ENCODE measurements at regions not wholly inside any gene's neighbourhood (a gene's known extent, or its start where the extent isn't known, plus 50 kb on each side); places are given as distances from the start of the nearest gene placed in this dataset.

DNA sequence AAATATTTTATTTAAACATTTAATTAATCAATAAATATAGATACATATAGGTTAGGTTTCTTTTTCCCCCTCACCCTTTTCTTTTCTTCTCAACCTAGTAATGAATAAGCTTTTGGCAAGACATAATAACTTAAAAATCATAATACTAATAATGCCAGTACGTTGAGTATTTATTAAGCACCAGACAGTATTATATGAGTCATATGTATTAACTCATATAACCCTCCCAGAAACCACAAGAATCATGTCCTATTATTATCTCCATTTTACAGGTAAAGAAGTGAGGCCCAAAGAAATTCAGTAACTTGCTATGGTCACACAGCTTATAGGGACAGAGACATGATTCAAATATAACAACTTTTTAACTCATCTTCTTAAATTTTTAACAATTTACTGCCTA lies 834.5 kb upstream of the ADGRL2 start:
- DNase-seq = no peak

DNA sequence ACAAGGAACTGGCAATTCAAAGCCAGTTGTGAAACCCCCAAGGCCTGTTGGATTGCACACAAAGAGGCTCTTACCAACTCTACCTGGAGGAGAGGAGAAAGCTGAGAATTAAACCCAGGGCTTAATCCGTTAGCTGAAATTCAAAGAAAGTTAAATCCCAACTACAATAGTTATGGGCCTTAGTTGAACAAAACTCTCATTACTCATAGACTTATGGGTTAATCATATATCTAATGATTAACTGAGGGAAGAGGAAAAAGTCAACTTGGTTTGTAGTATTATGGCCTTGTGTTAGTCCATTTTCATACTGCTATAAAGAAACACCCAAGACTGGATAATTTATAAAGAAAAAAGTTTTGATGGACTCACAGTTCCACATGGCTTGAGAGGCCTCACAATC lies 838.2 kb upstream of the ADGRL2 start:
- no peak for DNase-seq

DNA sequence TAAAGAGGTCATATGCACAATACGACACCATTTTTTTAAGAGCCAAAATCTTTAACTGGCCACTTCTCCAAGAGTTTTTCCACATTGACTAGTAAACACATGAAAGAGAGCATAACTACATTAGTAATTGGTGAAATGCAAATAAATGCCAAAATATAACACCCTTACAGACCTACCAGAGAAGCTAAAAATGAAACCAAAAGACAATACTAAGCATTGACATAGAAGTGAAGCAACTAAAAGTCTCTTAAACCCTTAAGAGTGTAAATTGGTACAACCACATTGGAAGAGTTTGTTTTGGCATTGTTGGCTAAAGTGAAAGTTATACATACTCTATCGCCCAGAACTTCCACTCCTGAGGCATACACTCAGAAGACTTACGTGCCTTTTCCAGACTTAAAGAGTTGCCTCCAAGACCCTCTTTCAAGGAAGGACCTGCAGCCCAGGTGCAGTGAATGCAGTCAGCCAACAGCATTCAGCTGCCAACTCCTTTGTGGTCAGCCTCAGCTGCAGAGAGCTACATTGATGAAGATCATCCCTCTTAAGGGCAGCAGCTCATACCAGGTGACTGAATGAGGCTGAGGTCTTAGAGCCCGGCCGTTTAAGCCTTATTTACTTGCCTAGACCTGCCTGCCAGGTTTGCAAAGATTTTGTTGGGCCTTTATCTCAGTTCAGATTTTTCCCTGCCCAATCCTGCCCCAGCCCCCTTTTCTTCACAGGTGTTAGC lies 839.1 kb upstream of the ADGRL2 start:
- no peak for DNase-seq

DNA sequence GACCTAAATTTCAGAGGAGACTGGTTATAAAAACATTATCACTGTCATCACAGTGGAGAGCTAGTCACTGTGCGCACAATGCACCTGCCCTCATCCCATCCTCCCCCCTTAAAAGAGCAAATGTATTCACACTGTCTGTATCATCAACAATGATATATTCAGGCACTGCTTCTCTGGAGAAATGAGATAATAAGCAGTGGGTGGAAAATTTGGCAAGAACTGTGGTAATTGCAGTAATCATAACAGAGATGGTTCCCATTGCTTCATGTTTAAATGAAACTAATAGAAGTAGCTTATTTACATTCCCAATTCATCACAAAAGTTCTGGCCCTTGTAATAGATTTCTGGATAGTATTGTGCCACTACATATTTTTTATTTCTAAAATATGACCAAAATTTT lies 867.4 kb upstream of the ADGRL2 start:
- no peak for DNase-seq

DNA sequence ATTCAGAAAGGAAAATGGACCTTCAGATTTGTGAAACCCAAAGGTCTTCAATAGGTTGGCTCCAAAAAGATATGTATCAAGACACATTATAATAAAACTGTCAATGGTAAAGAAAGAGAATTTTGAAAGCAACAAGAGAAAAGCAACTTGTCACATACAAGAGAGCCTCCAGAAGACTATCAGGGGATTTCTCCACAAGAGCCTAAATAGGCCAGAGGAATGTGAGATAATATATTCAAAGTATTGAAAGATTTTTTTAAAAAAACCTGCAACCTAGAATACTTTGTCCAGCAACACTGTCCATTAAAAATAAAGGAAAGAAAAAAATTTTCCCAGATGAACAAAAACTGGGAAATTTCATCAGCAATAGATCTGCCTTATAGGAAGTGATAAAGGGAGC lies 869.6 kb upstream of the ADGRL2 start:
- DNase-seq = no peak

DNA sequence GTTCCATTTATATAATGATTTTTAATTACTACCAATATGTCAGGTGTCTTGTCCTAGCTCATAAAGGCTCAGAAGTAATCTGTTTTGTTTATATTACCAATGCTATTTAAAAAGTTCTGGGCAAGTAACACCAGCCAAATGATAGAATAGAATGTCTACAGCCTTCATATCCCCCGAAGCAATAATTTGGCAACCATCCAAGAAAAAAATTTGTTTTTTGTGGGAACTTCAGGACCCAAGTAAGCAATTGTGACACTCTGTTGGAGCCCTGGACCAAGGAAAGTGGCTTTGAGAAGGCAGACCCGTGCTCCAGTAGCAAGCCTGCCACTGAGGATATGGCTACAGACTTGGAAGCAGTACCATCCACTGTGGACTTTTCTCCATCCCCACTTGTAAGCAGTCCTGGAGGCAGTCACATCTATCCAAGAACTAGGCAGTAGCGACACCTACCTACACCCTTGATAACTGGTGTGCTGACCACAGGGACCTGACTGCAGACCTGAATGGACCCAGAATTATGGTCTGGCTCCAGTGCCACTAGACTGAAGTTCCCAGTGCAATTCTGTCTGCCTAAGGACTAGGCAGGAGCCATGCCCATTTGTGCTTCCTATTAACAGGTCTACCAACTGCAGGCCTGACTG lies 870.7 kb upstream of the ADGRL2 start:
- DNase-seq = no peak

DNA sequence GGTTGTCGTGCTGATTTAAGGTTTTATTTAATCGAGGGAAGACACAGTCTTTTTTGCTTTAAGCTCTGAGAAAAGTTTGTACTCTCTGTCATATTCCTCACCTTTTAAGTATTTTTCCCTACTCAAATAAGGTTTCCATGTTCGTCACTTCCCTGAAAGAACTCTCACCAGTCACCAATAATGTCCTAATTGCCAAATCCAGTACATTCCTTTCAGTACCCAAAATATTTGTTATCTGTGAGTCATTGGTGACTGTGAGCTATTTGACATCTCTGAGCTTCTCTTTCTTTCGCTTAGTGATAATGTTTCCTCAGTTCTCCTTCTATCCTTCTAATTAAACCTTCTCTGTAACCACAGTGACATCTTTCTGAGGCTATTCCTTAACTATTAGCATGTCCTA lies 874.2 kb upstream of the ADGRL2 start:
- no peak for DNase-seq

DNA sequence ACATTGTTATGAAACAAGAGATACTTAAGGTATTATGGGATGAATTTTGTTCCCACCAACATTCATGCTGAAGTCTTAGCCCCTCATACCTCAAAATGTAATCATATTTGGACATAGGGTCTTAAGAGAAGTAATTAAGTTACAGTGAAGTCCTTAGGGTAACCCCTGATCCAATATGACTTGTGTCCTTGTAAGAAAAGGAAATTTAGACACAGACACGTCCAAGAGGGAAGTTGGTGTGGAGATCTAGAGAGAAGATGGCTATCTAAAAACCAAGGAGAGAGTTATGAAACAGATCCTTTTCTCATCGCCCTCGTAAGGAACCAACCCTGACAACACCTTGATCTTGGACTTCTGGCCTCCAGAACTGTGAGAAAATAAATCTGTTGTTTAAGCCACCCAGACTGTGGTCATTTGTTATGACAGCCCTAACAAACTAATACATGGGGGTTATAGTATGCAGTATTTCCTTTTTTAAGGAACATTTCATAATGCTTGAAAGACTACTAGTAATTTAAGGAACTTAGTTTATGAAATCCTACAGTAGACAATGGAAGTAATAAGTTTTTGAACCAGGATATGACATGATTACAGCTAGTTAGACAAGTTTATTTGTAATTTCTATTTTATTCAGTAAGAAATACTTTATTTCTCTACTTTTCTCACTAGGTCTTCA lies 875.5 kb upstream of the ADGRL2 start:
- DNase-seq = no peak

DNA sequence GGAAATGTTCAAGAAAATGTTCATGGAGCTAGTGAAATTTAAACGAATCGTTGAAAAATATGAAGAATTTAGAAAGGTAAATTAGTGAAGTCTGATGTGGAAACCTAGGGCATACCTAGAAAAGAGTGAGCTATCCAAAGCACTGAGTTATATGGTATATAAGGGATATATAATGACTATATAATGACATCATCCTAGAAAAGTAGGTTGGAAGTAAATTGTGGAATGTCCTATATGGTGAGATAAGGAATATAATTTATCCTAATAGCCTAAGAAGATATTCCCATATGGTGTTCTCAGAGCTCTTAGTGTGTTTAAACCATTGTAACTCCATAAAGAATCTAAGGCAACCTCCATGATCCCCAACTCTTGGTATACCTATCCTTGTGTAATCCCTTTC lies 876.4 kb upstream of the ADGRL2 start:
- DNase-seq = no peak

DNA sequence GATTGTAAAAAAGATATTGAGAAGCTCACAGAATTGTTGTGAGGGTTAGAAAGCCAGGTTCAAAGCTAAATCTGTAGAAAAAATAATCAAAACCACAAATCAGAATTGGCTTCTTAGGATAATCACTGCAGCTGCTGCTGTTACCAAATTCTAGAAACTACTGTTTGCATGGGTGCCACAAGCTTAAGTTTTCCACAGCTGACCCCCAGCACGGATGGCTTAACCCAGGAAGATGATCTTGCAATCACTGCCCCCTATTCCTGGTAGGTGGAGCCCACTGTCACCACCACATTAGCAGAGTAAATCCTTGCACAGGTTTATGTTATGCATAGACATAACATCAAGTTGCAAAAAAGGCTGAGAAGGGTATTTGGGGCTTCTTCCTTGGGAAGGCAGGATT lies 877.8 kb upstream of the ADGRL2 start:
- no peak for DNase-seq

DNA sequence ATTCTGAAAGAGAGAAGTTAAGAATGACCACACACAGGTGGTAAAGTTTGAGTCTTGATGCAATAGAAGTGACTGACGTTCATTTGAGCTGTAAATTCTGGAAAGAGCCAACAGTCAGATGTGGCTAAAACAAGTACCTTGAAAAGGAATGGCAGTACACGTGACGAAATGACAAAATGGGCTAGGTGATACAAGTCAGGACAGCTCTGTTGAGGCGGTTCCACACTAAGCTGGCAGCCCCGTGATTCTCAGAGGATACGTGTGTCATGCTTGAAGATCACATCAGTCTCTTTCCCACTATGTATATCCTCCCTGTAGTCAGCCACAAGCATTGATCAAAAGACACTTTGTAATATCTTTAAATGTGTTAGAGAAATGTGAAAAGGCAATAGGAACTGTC lies 881.3 kb upstream of the ADGRL2 start:
- DNase-seq = no peak

DNA sequence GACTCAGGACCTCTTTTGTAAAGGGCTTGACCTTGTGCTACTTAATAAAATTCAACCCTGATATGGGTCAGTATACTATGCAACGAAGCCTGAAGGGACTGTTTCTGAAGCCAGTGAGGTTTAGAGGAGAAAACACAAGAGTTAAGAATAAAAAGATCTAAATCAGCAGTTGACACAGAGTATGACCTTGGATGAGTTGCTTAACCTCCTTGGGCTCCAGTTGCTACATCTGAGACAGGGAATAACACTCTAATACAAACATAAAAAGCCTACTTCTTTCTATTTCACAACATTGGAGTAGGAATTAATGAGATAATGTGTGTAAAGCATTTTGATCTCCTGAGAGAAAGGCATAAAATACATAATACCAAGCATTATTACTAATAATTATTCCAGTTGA lies 882.4 kb upstream of the ADGRL2 start:
- no peak for DNase-seq

DNA sequence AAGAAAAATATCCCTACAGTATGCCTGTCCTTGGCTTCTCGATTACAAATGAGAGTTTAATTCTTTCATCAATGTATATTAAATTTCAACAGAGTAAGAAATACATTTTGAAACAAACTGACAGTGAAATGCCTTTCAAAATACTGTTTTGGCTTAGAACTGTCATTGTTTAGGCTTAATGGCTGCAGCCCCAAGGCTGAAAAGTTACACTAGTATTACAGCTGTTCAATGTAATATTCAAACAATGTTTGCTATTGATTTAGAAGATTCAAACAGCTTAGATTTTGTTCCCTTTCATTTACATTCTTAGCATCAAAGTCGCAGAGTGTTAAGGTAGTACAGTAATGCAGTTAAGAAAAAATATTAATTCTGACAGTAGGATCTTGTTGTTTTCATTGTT lies 882.9 kb upstream of the ADGRL2 start:
- DNase-seq = no peak

DNA sequence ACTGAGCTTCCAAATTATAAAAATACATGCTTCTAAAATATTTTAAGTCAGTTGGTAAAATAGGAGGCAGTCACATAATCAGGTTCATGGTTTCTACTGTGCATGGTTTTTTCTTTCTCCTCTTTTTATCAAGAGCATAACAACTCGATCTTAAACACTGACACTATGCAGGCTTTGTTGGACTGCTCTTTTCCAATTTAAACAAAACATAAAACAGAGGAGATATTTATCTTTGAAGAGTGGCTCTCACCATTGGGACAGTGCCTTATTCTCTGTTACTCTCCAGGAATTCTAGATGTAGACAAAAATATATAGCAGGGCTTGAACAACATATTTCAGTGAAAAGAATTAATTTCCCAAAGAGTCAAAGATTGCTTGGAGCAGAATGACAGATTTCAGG lies 883.5 kb upstream of the ADGRL2 start:
- no peak for DNase-seq

DNA sequence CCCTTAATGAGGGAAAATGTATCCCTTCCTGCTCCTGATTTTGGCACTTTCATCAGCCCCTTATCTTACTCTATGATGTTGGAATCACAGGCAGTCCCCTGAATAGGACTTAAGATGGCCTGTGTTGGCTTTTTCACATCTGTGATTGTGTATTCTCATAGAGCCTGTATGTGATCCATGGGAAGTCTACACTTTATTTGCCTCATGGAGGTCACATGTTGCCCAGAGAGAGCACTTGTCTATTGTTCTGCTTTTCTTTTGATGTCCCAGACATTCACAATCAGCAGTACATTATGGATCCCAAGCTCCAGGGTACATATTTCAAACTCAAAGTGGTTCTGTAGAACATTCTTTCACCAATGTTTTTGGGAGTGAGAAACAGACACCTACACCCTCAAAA lies 885.2 kb upstream of the ADGRL2 start:
- no peak for DNase-seq

DNA sequence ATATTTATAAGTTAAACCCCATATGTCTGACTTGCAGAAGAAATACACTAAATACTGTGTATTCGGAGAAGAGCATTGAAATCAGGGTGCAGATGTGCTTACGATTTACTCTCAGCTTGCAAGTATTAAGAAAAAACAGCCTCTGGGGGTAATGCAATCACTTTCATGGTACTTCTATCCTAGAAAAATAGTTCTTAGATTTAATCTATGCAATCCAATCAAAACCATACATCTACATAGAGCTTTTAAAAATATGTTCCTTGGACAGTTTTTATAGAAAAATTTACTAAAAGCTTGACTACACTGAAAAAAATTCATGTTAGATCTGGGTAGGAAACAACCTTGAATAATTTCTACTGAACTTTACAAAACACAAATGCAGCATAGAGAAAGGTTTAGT lies 890.3 kb upstream of the ADGRL2 start:
- no peak for DNase-seq

DNA sequence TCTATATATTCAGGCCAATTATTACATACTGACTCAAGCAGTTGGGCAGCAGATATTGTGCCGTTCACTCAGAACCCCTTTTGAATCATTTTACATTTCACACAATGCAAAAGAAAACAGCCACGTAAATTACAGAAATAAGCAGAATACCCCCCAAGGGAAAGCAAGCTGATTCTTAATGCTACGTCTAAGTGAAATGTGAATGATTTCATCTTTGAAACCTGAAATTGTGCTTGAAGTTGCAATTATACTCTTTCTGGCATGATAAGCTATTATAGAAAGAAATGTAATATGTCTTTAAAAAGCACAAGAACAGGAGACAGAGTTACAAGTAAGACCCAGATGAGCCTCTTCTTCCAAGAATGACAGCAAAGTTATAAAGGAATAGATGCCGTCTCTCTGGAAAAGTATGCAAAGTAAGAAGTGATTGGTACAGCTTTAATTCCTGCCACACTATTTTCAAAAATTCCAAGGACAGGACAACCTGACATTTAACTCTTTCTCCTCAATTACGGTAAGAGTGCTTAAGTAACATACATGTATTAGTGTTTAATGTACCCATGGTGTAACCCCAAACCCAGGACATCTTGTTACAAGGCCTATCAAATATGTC lies 891.5 kb upstream of the ADGRL2 start:
- no peak for DNase-seq

DNA sequence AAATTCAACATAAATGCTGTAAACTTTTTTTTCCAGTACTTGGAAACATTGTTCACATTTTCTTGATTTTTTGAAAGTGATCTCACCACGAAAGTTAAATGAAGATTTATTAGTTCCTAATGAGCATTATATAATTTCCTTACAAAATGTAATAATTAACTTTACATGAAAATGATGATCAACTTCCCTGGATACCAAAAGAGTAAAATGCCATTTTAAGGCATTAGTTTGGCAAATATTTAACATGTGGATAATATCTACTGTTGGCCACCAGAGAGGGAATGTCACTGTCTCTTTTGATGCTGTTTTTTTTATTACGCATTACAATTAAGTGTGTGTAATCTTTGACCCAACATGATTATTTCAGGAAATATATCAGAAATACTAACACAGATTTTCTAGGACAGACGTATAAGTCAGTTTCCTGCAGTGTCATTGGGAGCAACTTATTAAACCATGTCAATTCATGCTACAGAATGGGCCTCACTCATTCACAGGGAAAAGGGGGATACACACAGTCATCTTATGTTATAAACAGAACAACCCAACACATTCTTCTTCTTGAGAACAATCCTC lies 903.9 kb upstream of the ADGRL2 start:
- no peak for DNase-seq

DNA sequence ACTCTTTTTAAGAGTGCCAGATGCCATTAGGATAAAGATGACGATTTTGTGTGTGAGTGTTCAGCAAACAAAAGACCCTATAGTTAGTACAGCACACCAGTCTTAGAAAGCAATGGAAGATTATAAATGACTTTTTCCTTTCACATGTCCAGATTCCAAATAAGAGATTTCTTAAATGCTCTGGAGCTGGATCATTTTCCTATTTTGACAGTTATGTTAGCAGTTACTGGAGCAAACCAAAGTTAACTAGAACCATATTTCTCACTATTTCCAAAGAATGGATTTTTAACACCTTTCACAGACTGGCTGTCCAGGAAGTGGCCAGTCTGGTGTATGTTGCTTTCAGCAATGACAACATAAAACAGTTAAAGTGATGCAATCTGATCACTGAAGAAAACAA lies 905.8 kb upstream of the ADGRL2 start:
- DNase-seq = no peak

DNA sequence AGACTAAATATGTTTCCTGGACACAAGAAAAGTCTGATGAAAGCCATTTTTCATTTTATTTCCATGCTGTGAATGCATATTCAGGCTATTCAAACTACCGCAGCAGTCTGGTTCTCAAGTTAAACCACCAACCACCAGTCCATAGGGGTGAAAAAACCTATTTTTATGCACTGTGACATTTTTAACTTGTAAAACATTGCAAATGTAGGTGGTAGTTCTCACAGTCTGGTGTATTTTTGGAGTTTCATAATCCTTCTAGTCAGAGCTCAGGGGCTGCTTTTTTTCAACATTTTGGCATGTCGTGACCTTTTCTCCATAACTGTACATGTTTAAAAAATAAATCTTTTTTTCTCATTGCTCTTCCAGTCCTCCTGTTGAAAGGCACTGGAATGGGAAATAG lies 907.6 kb upstream of the ADGRL2 start:
- DNase-seq = no peak

DNA sequence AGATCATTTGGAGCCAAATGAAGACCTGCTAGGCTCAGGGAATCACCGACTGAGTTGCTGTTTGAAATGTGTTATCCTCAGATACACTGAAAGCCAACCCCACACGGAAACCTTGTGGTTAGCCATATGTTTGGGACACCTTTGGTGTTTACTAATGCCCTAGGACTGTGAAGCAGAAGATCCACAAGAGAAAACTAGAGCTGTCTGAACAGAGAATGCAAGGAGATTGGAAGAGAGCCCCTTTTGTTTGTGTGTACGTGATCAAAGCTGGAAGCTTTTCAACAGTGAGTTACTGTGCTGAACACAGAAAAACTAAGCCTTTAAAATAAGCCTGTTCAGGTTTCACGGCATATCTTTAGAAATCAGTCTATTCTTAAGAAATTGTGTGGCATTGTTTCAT lies 908.2 kb upstream of the ADGRL2 start:
- no peak for DNase-seq

DNA sequence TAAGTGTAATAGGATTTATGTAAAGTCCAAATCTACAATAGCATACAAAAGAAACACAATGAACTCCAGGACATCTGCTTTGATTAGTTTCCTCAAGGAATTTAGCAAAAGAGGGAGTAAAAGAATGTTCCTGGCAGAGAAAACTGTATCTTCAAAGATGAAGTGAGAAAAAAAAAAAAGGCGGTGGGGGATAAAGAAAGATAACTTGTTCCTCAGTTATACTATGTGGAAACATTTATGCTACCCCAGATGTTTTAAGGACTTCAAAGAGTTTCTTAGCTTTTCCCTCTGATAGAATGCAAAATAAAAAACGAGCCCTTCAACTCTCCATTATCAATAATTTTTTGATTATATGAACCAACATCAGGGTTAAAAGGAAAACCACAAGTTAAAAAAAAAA lies 908.9 kb upstream of the ADGRL2 start:
- no peak for DNase-seq

DNA sequence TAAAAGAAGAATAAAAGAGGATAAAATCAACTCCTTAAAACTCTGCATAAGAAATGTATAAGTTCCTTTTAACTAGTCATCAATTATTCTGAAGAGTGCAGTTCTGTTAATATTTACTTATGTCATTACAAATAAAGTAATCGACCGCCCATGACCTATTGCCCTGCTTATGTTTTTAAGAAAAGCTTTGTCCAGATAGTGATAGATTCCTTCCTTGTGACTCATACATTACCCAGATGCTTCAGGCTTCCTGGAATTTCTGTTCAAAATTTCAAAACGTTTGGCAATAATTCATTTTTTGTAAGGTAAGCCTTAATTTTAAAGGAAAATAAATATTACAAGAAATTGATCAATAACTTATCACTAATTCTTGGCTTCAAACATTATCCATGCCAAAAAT lies 918.2 kb upstream of the ADGRL2 start:
- no peak for DNase-seq

Measured in right kidney (tissue), 1 donor.